ENCODE measurements at regions not wholly inside any gene's neighbourhood (a gene's known extent, or its start where the extent isn't known, plus 50 kb on each side); places are given as distances from the start of the nearest gene placed in this dataset.

DNA sequence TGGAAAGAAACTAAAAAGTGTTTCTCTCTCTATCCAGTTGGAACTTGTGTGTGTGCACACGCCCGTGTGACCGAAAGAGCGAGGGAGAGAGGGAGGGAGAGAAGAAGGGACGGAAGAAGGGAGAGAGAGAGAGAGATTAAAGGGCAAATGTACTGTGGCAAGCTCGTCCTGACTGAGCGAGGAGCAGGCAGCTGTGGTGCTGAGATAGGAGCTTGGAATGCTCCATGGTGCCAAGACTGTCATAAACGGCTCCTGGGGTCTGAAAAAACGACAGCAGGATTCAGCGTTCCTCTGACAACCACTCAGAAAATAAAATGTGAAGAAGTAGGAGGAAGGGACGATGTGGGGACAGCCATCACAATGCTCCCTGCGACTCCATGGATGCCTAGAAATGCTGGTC, 276.0 kb downstream of the SV2B start:
- Histone ChIP-seq H3K4me2 (ENCODE audit: extremely low read depth, insufficient read depth, low read length) (no peak overlapping the region), H3K27me3 (ENCODE audit: control insufficient read depth, insufficient read depth, low read length) (no peaks in the 10 kb centered on the region), H3K27ac (ENCODE audit: insufficient read depth, low read length) (no peak overlapping the region), H3K36me3 (ENCODE audit: control insufficient read depth, insufficient read depth, low read length) (no peaks in the 10 kb centered on the region), H3K4me1 (ENCODE audit: control insufficient read depth, extremely low read depth, insufficient read depth, low read length) (no peaks in the 10 kb centered on the region), H2AFZ (ENCODE audit: low read length) (no peak overlapping the region), H4K20me1 (ENCODE audit: control insufficient read depth, extremely low read depth, insufficient read depth, low read length) (no peaks in the 10 kb centered on the region), H3K79me2 (ENCODE audit: control insufficient read depth, insufficient read depth, low read length) (no peaks in the 10 kb centered on the region), H3K9ac (ENCODE audit: insufficient read depth, low read length) (no peak overlapping the region), H3K9me3 (ENCODE audit: control insufficient read depth, insufficient read depth, low read depth, low read length) (no peaks in the 10 kb centered on the region), H3K4me3 (replicated peaks in 1 of 4; ENCODE audit: control extremely low read depth in 1 of 4, insufficient read depth in 1 of 4, low read depth in 3 of 4, low read length in 4 of 4) (no peak overlapping the region)
- no peak for TF ChIP-seq EZH2 (IDR thresholded peaks at IDR 0.05; ENCODE audit: low read length, missing control alignments)
- TF ChIP-seq, protein P1, sequence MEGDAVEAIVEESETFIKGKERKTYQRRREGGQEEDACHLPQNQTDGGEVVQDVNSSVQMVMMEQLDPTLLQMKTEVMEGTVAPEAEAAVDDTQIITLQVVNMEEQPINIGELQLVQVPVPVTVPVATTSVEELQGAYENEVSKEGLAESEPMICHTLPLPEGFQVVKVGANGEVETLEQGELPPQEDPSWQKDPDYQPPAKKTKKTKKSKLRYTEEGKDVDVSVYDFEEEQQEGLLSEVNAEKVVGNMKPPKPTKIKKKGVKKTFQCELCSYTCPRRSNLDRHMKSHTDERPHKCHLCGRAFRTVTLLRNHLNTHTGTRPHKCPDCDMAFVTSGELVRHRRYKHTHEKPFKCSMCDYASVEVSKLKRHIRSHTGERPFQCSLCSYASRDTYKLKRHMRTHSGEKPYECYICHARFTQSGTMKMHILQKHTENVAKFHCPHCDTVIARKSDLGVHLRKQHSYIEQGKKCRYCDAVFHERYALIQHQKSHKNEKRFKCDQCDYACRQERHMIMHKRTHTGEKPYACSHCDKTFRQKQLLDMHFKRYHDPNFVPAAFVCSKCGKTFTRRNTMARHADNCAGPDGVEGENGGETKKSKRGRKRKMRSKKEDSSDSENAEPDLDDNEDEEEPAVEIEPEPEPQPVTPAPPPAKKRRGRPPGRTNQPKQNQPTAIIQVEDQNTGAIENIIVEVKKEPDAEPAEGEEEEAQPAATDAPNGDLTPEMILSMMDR (conservative IDR thresholded peaks at IDR 0.05 in 1 of 2, IDR thresholded peaks at IDR 0.05 in 1 of 2; ENCODE audit: low read depth in 1 of 2, low read length in 2 of 2), result no peak
- DNase-seq (ENCODE audit: low read depth in 2 of 2), result peak in 1 of 2 donors; percentile 49

GRCh38 chr15:91380114-91380513, 280.1 kb downstream of the SV2B start:
- H3K9ac ChIP-seq (ENCODE audit: insufficient read depth, low read length), result no peak overlapping the region
- H3K4me1 ChIP-seq (ENCODE audit: control insufficient read depth, extremely low read depth, insufficient read depth, low read length), result no peaks in the 10 kb centered on the region
- no peak overlapping the region for H3K4me3 ChIP-seq (replicated peaks in 1 of 4; ENCODE audit: control extremely low read depth in 1 of 4, insufficient read depth in 1 of 4, low read depth in 3 of 4, low read length in 4 of 4)
- no peak overlapping the region for H2AFZ ChIP-seq (ENCODE audit: low read length)
- DNase-seq (ENCODE audit: low read depth in 2 of 2), result no peak
- H3K27me3 ChIP-seq (ENCODE audit: control insufficient read depth, insufficient read depth, low read length), result no peaks in the 10 kb centered on the region
- H3K36me3 ChIP-seq (ENCODE audit: control insufficient read depth, insufficient read depth, low read length), result no peaks in the 10 kb centered on the region
- TF ChIP-seq, protein P1 (conservative IDR thresholded peaks at IDR 0.05 in 1 of 2, IDR thresholded peaks at IDR 0.05 in 1 of 2; ENCODE audit: low read depth in 1 of 2, low read length in 2 of 2), result no peak
- TF ChIP-seq EZH2 (IDR thresholded peaks at IDR 0.05; ENCODE audit: low read length, missing control alignments), result no peak
- no peaks in the 10 kb centered on the region for H3K79me2 ChIP-seq (ENCODE audit: control insufficient read depth, insufficient read depth, low read length)
- no peak overlapping the region for H3K4me2 ChIP-seq (ENCODE audit: extremely low read depth, insufficient read depth, low read length)
- no peaks in the 10 kb centered on the region for H4K20me1 ChIP-seq (ENCODE audit: control insufficient read depth, extremely low read depth, insufficient read depth, low read length)
- H3K27ac ChIP-seq (ENCODE audit: insufficient read depth, low read length), result no peak overlapping the region
- H3K9me3 ChIP-seq (ENCODE audit: control insufficient read depth, insufficient read depth, low read depth, low read length), result no peaks in the 10 kb centered on the region

DNA sequence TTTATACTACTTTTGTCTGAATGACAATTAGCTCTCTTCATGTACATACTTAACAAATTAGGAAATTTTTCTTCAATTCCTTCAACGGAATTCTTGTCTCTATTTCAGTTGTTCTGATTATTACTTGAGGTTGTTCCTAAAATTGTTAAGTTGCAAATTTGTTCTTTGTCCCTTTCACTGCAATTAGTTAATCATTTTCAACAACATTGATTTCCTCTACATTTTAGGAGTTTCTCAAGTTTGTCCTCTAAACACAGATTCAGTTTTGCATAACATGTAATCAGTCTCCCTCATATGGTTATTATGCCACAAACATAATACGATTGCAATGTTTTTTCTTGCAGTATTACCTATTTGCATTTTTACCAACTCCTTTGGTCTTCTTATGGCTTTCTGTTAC, 283.5 kb downstream of the SV2B start:
- H3K9me3 ChIP-seq (ENCODE audit: control insufficient read depth, insufficient read depth, low read depth, low read length), result no peaks in the 10 kb centered on the region
- no peaks in the 10 kb centered on the region for H3K4me1 ChIP-seq (ENCODE audit: control insufficient read depth, extremely low read depth, insufficient read depth, low read length)
- no peak overlapping the region for H3K9ac ChIP-seq (ENCODE audit: insufficient read depth, low read length)
- no peak for DNase-seq (ENCODE audit: low read depth in 2 of 2)
- H3K27me3 ChIP-seq (ENCODE audit: control insufficient read depth, insufficient read depth, low read length), result no peaks in the 10 kb centered on the region
- no peaks in the 10 kb centered on the region for H3K36me3 ChIP-seq (ENCODE audit: control insufficient read depth, insufficient read depth, low read length)
- no peak overlapping the region for H2AFZ ChIP-seq (ENCODE audit: low read length)
- no peak overlapping the region for H3K4me3 ChIP-seq (replicated peaks in 1 of 4; ENCODE audit: control extremely low read depth in 1 of 4, insufficient read depth in 1 of 4, low read depth in 3 of 4, low read length in 4 of 4)
- no peak for TF ChIP-seq EZH2 (IDR thresholded peaks at IDR 0.05; ENCODE audit: low read length, missing control alignments)
- H3K4me2 ChIP-seq (ENCODE audit: extremely low read depth, insufficient read depth, low read length), result no peak overlapping the region
- no peaks in the 10 kb centered on the region for H4K20me1 ChIP-seq (ENCODE audit: control insufficient read depth, extremely low read depth, insufficient read depth, low read length)
- H3K27ac ChIP-seq (ENCODE audit: insufficient read depth, low read length), result no peak overlapping the region
- H3K79me2 ChIP-seq (ENCODE audit: control insufficient read depth, insufficient read depth, low read length), result no peaks in the 10 kb centered on the region
